SIG-M5 treated with dmso at 0.1 percent for 504 hours (cell line): ENCODE measurements at regions not wholly inside any gene's neighbourhood (a gene's known extent, or its start where the extent isn't known, plus 50 kb on each side); places are given as distances from the start of the nearest gene placed in this dataset.
"Not testable (repeated sequence)": the region's sequence is repeated elsewhere in the genome, so short reads cannot be mapped to it uniquely, and the experiment has no call there.

Experiments
- DNase-seq: peaks from one replicate; lab custom pipeline; 2025; ENCODE audit not compliant: unreplicated experiment; lab: John Stamatoyannopoulos, UW

- no peak for DNase-seq
Measured at GRCh38 chr1:79155991-79156390, 149.5 kb upstream of the ADGRL4 start.

- DNase-seq: no peak
Measured at GRCh38 chr1:79151006-79151796, 144.7 kb upstream of the ADGRL4 start.

- no peak for DNase-seq
Measured at GRCh38 chr1:79150576-79150975, 144.0 kb upstream of the ADGRL4 start.

- not testable (repeated sequence) for DNase-seq
Measured at GRCh38 chr1:79138227-79138626, 131.7 kb upstream of the ADGRL4 start.

- DNase-seq: no peak
Measured at GRCh38 chr1:79133774-79134364, 127.3 kb upstream of the ADGRL4 start.

GRCh38 chr1:79131626-79132025, 125.1 kb upstream of the ADGRL4 start:
- DNase-seq: no peak

- DNase-seq: no peak
Measured at GRCh38 chr1:79129914-79130313, 123.4 kb upstream of the ADGRL4 start.

DNA sequence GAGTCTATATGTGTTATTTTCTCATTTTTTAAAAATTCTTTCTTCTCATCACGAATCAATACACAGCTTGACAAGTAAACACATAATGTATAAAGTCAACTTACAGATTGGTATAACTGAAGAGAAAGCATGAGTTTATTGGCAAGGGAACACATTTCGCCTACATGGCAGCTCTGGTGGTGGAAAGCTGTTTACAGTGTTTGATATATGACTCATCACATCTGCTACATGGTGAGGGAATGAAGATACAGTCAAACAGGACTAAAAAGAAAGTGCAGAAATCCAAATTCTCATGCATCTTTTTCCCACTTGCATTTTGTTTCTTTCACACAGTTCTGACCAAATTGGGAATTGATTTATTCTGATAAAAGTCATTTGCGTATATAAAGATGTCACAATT, 122.2 kb upstream of the ADGRL4 start:
- DNase-seq: no peak

- no peak for DNase-seq
Measured at GRCh38 chr1:79124756-79125155, 118.2 kb upstream of the ADGRL4 start.

- DNase-seq: no peak
Measured at GRCh38 chr1:79122521-79122920, 116.0 kb upstream of the ADGRL4 start.

DNA sequence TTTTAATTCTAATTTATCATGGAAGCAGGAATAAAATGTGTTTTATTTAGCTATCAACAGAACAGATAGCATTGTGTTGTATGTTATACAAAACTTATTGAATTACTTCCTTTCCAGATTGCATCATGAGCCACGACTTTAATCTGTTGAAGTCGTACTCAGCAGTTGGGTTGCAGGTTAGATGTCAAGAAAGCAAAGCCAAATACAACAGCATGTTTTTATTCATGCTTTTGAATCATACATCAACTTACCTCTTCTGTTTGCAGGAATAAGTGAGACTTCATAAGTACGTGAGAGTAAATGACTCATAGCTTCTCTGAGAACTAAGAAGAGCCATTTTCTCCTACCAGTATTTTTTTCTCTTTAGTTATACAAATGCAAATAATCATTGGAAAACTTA, 110.8 kb upstream of the ADGRL4 start:
- DNase-seq: no peak

GRCh38 chr1:79113836-79114235, 107.3 kb upstream of the ADGRL4 start:
- no peak for DNase-seq

DNA sequence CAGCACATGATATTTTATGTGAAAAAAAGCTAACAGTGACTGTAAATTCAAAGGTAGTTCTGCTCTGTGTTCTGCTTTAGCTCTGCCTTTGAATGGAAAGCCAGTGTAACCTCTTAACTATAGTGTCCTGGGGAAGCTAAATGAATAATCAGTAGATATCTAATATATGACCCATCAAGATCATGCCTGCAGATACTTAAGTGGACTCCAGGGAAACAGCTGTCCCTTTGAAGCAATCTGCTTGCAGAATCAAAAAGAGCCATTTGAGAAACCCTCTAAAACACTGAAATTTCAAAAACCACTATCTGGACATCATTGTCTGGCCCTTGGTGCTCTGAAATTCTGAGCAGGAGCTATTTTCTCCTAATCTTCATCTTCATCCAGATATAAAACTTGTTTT, 104.2 kb upstream of the ADGRL4 start:
- DNase-seq: no peak

DNA sequence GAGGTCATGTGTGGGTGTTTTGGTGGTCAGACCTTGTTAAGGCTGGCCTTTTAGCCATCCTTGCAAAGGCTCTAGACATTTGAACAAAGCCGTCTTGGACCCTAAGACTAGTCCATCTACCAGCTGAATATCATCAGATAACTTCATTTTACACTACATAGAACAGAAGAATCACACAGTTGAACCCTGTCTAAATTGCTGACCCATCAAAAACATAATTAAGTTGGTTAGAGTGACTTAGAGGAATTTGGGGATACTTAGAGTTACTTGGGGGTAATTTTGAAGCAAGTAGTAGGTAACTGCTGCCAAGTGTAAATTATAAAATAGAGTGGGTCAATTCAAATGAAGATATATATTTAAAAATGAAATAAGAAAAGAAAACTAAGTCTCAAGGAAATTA, 102.9 kb upstream of the ADGRL4 start:
- no peak for DNase-seq

- no peak for DNase-seq
Measured at GRCh38 chr1:79105500-79105899, 99.0 kb upstream of the ADGRL4 start.

GRCh38 chr1:79104617-79105016, 98.1 kb upstream of the ADGRL4 start:
- DNase-seq: no peak

GRCh38 chr1:79100385-79100784, 93.9 kb upstream of the ADGRL4 start:
- DNase-seq: no peak

GRCh38 chr1:79090985-79091384, 84.5 kb upstream of the ADGRL4 start:
- no peak for DNase-seq

DNA sequence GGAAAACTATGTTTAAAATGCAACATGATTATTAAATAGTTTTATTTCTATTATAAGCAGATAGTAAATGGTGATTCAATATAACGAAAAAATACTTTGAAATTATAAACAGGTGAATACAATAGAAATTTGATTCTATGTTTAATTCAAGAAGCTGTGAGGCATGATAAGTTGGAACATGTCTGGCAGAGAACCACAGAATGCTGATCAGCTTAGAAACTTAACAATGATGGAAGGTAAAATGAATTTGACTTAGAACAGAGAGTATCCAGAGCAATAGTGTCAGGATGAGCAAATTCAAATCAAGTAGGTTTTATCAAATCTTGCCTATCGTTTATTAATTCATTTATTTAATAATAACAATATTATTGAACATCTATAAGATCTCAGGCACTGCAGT, 83.4 kb upstream of the ADGRL4 start:
- no peak for DNase-seq

DNA sequence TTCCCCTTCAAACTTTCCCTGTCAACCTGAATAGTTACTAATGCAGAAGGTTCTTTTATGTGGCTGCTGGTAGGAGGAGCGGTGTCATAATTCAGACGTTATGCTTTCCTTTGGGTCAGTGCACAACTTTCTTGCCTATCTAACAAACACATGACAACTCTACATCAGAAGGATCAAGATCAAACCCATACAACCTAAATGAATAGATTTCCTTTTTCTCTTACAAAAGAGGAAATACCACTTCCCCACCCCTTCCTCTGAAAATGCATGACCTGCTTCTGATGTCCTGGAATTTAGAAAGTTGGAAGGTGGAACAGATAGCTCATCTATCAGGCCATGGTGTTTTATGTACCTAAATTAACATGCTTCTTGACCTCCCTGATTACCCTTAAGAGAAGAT, 75.7 kb upstream of the ADGRL4 start:
- DNase-seq: no peak

- no peak for DNase-seq
Measured at GRCh38 chr1:79079770-79080169, 73.2 kb upstream of the ADGRL4 start.

DNA sequence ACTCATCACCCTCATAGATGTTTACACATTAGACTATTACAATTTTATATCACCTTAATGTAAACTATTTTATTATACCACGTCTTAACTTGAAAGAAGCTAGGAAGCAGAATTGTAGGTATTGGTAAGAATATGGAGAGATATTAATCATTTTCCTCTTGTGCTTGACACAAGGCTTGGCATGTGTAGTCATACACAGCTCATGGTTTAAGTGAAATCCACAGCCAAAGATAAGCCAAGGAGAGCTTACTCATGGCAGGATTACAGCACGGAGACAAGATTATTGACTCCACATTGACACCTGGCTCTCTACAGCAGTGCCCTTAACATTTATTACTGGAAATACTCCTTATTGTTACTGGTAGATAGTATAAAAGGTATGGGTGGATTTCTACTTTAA, 68.4 kb upstream of the ADGRL4 start:
- no peak for DNase-seq

DNA sequence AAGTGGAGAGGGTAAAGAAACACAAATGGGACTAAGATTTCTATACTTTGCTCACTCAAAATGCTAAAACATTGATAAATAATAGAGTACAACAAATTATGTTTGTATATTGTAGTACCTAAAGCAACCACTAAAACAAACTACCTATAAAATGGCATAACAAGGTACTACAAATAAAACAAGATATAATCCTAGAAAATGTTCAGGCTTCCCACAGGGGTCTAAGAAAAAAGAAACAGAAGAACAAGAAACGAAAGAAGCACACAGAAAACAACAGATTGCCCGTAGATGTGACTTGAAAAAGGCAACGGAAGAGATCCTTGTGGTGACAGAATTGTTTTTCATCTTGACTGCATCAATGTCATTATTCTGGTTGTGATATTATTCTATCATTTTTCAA, 63.3 kb upstream of the ADGRL4 start:
- no peak for DNase-seq
